Duodenal mucosa (tissue), 2 donors: ENCODE measurements at regions not wholly inside any gene's neighbourhood (a gene's known extent, or its start where the extent isn't known, plus 50 kb on each side); places are given as distances from the start of the nearest gene placed in this dataset.

Experiments used
- H3K27ac ChIP-seq: one replicate; pipeline ENCODE4 v1.7.0; 2013; ENCODE audit warnings: low read depth, low read length
- H3K27me3 ChIP-seq, 2 donors: one replicate each; pipeline ENCODE4 v1.7.0; 2013; ENCODE audit warnings: low read length in 2 of 2, control low read depth in 1 of 2; ENCODE audit not compliant: insufficient read depth in 2 of 2, control insufficient read depth in 1 of 2
- H3K36me3 ChIP-seq, 2 donors: one replicate each; pipeline ENCODE4 v1.7.0; 2013; ENCODE audit warnings: low read length in 2 of 2, control low read depth in 1 of 2; ENCODE audit not compliant: insufficient read depth in 2 of 2, control insufficient read depth in 1 of 2
- H3K4me1 ChIP-seq, 2 donors: one replicate each; pipeline ENCODE4 v1.7.0; 2013; ENCODE audit warnings: low read length in 2 of 2, control low read depth in 1 of 2; ENCODE audit not compliant: insufficient read depth in 2 of 2, control insufficient read depth in 1 of 2
- H3K4me3 ChIP-seq, 2 donors: one replicate each; pipeline ENCODE4 v1.7.0; 2013; ENCODE audit warnings: low read length in 2 of 2, low read depth in 1 of 2
- H3K9ac ChIP-seq, 2 donors: one replicate each; pipeline ENCODE4 v1.7.0; 2013; ENCODE audit warnings: low read length in 2 of 2, low read depth in 1 of 2
- H3K9me3 ChIP-seq, 2 donors: one replicate each; pipeline ENCODE4 v1.7.0; 2013; ENCODE audit warnings: low read length in 2 of 2, control low read depth in 1 of 2; ENCODE audit not compliant: control insufficient read depth in 1 of 2

DNA sequence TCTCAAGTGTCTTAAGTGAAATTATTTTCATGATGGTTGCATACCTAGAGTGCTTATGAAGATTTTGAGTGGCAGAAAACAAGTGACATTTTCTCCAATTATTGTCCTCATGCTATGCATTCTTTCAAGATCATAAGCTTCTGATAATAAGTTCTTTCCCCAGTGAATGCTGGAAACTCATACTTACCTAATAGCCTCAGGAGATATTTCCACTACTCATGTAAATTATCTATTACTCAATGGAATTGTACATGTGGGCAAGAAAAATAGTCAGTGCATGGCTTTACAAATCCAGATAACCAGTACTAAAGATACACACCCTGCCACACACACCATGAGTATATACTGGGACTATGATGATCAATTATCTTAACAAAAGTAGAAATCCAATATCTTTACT, 1219.4 kb upstream of the C9orf72 start:
- H3K9ac ChIP-seq, result no peak overlapping the region

DNA sequence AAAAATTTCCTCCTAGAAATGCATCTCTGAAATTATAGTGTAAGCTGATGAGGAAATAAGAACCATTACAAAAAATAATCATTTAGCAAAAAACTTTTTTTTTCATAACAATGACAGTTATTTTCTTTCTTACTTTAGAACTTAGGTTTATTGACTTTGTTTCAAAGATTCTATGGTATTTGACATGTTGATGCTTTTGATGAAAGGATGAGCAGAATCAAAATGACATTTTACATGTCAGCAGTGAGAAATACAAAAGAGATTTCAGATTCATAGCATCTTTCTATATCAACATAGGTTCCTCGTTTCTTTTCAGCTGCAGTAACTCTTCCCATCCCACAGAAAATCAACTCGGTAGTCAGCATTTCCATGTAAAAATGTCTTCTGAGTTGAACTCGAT, 1226.6 kb upstream of the C9orf72 start:
- no peak overlapping the region for H3K4me3 ChIP-seq
- no peaks in the 10 kb centered on the region for H3K36me3 ChIP-seq
- H3K9ac ChIP-seq, result no peak overlapping the region
- H3K9me3 ChIP-seq, result no peaks in the 10 kb centered on the region
- no peaks in the 10 kb centered on the region for H3K4me1 ChIP-seq
- no peaks in the 10 kb centered on the region for H3K27me3 ChIP-seq
- H3K27ac ChIP-seq, result no peak overlapping the region

More for the DNA sequence above, 1219.4 kb upstream of the C9orf72 start:
- no peaks in the 10 kb centered on the region for H3K9me3 ChIP-seq
- no peak overlapping the region for H3K27ac ChIP-seq
- no peaks in the 10 kb centered on the region for H3K27me3 ChIP-seq
- H3K36me3 ChIP-seq, result no peaks in the 10 kb centered on the region
- H3K4me1 ChIP-seq, result no peaks in the 10 kb centered on the region
- no peak overlapping the region for H3K4me3 ChIP-seq

DNA sequence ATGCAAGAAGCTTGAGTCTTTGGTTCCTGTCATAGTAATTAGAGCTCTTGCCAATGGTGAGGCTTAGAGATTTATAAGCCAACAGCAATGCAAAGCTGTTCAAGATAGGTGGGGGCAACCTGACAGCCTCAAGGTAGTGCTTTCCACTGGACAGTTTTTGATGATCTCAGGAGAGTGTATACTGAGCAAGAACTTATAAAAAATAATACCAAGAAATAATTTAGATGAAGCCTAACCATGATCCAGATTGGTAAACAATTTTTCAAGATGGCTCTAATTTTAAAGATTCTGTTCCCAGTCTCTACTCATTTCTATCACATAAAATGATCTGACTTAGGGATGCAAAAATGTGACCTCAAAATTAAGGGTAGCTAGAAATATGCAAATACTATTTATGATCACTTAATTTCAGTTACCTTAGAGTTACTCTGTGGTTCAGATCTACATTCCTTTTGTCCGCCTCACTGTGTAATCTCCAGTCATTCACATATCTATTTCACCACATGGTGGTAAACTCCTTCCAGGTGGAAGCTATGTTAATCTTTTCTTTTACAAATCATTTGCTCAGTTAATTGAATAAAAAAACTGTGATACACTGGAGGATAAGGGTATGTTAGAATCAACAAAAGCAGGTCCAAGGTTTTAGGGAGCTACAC, 1228.0 kb upstream of the C9orf72 start:
- H3K27ac ChIP-seq, result no peak overlapping the region
- no peaks in the 10 kb centered on the region for H3K9me3 ChIP-seq
- H3K4me3 ChIP-seq, result no peak overlapping the region
- no peaks in the 10 kb centered on the region for H3K27me3 ChIP-seq
- no peak overlapping the region for H3K9ac ChIP-seq
- no peaks in the 10 kb centered on the region for H3K36me3 ChIP-seq
- no peaks in the 10 kb centered on the region for H3K4me1 ChIP-seq

DNA sequence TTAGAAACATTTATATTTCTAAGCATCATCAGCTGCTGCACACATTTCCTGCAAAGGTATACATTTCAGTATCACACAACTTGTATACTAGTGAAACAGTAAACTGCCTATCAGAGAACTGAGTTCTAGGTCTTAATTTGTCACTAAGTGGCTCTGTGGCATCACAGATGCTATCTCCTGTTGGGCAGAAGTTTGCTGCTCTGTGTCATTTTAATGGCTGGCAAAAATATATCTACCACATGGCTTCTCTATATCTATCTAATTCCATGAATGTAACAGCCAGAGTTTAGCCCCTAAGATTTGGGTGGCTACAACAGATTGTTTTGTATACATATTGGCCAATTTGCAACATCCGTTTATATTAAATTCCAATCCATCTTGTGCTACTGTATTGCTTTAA, 1231.9 kb upstream of the C9orf72 start:
- Histone ChIP-seq H3K36me3 (no peaks in the 10 kb centered on the region), H3K4me3 (no peak overlapping the region), H3K4me1 (no peaks in the 10 kb centered on the region), H3K27me3 (no peaks in the 10 kb centered on the region), H3K9ac (no peak overlapping the region), H3K9me3 (no peaks in the 10 kb centered on the region), H3K27ac (no peak overlapping the region)

DNA sequence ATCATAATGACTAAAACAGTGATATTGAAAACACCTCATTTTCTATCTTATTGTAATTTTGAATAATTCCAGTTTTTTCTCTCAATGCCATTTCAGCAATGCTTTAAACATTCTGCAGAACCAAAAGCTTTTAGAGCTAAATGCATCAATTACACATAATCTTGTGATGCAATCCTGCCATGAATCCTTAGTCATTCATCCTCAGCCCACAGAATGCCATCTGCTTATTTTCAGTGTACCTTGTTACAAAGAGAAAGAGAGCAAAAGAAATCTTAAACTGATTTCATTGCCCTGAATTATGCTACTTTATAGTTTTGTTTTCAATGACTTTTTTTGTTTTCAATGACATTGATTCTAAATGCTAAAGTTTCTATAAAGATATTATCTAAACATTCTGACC, 1234.8 kb upstream of the C9orf72 start:
- Histone ChIP-seq H3K36me3 (no peaks in the 10 kb centered on the region), H3K4me1 (no peaks in the 10 kb centered on the region), H3K9ac (no peak overlapping the region), H3K4me3 (no peak overlapping the region), H3K27ac (no peak overlapping the region), H3K9me3 (no peaks in the 10 kb centered on the region), H3K27me3 (no peaks in the 10 kb centered on the region)

DNA sequence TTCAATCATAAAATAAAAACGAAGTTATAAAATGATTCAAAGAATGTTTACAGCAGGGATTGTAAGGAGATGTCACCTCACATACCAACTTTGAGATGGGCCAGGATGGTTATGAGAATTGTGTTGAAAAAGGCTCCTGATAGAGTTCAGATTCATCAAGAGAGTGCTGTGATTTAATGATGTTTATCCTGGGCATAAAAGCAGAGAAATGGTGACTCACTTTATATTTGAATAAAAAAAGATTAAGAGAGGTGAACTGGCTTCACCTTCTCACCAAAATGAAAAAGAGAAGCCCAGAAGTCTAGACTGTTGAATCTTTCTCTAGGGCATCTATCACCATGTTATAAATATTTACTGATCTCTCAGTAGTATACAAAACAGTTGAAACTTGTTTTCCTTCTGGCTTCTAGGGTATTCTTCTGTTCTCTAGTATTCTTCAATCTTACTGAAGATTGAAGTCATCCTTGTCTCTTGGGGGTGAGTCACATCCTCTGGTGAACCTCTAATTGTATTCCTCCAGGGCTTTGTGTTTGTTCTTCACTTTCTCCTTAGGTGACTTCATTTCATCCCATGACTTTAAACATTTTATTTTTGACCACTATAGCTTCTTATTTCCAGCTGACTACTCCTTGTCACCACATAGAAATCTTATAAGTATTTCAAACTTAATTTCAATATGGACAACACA, 1237.3 kb upstream of the C9orf72 start:
- H3K9ac ChIP-seq, result no peak overlapping the region
- H3K36me3 ChIP-seq, result no peaks in the 10 kb centered on the region

DNA sequence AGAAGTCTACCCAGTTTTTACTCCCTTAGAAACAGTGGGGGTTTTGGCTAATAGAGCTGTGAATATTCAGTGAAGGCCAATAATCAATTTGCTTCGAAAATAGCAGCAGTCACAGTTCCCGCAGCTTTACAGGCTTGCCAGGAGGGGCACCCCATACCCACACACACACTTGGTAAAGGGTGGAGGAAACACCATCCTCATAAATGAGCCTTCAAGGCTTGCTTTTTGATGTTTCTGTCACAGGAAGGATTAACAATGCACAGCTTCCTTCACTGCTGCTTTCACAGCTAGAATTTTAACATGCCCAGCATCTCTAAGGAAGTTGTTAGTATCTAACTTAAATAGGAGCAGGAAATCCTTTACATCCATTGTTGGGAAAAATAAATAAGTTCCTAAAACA, 1247.5 kb upstream of the C9orf72 start:
- Histone ChIP-seq H3K27me3 (no peaks in the 10 kb centered on the region), H3K36me3 (no peaks in the 10 kb centered on the region), H3K4me3 (no peak overlapping the region), H3K9ac (no peak overlapping the region), H3K4me1 (no peaks in the 10 kb centered on the region), H3K27ac (no peak overlapping the region), H3K9me3 (no peaks in the 10 kb centered on the region)

More for the DNA sequence above, 1237.3 kb upstream of the C9orf72 start:
- Histone ChIP-seq H3K4me3 (no peak overlapping the region), H3K4me1 (no peaks in the 10 kb centered on the region), H3K9me3 (no peaks in the 10 kb centered on the region), H3K27ac (no peak overlapping the region), H3K27me3 (no peaks in the 10 kb centered on the region)

DNA sequence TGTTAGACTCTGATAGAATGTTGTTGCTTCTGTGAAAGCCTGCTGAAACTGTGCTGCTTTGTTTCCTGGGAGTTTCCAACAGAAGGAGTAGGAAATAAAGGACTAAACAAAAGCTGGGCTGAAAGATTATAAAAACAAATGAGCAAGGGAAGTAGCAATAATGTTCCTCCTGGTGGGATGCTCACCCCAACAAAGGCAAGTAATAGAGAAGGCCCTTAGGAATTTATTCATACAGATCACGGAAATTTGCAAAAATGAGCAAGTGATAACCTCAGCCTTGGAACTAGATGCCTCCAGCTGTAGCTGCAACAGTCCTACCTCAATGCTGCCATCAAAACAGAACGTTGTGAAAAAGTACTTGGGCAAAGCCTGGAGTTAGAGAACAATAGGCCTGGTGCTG, 1248.0 kb upstream of the C9orf72 start:
- Histone ChIP-seq H3K36me3 (no peaks in the 10 kb centered on the region), H3K4me3 (no peak overlapping the region), H3K27ac (no peak overlapping the region), H3K4me1 (no peaks in the 10 kb centered on the region), H3K27me3 (no peaks in the 10 kb centered on the region), H3K9me3 (no peaks in the 10 kb centered on the region), H3K9ac (no peak overlapping the region)

DNA sequence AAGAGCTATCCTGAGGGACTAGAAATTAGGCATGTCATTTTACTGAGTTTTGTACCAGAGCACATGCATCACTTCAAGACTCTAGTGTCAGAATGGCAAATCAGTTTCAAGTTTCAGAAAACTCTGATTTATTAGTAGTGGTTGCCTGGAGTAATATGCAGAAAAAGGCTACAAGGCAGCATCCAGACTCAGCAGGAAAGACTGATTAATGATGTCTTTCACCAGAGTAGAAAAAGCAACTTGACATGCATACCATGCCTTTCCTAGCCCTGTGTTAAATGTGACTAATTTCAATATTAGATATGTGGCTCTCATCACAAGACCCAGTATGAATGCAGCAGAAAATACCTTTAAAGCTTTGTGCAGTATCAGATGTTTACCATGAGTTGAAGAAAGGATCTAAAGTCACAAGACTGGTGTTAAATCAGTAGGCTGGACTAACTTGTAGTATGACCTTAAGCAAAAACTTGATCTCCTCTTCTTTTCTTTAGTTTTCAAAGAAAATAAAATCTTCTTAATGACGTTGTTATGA, 1251.2 kb upstream of the C9orf72 start:
- H3K27ac ChIP-seq, result no peak overlapping the region
- H3K36me3 ChIP-seq, result no peaks in the 10 kb centered on the region
- no peak overlapping the region for H3K9ac ChIP-seq
- H3K4me1 ChIP-seq, result no peaks in the 10 kb centered on the region
- H3K4me3 ChIP-seq, result no peak overlapping the region
- no peaks in the 10 kb centered on the region for H3K27me3 ChIP-seq
- no peaks in the 10 kb centered on the region for H3K9me3 ChIP-seq

DNA sequence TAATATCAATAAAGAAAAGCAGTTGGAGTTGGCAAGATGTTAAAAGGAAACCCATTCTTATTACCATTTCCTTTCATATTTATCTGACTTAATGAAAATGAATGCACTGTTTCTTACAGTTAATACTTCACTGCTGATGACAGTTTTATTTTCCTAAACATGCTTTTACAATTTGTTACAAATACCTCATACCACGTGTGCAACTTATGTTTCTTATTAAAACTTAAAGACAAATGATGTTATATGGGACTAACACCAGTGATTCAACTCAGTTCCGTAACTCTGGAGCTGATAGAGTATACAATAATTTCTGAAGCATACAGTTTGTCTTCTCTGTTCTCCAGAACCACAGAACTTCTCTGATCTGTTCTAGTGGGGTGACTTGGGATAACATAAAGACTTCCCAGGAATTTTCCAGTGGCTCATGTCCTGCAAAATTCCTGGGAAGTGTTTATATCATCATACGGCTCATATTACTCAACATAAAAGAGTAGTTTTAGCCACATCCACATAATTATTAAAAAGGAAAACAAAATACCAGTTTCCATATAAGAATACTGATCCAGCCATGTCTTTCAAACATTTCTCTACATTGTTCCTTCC, 1259.0 kb upstream of the C9orf72 start:
- no peak overlapping the region for H3K27ac ChIP-seq
- H3K4me3 ChIP-seq, result no peak overlapping the region
- H3K4me1 ChIP-seq, result no peaks in the 10 kb centered on the region
- H3K36me3 ChIP-seq, result no peaks in the 10 kb centered on the region
- H3K27me3 ChIP-seq, result no peaks in the 10 kb centered on the region
- no peak overlapping the region for H3K9ac ChIP-seq
- peaks cover 0 to 3% of the 10 kb centered on the region in 2 donors for H3K9me3 ChIP-seq
